ENCODE measurements at regions not wholly inside any gene's neighbourhood (a gene's known extent, or its start where the extent isn't known, plus 50 kb on each side); places are given as distances from the start of the nearest gene placed in this dataset.

GRCh38 chr5:121350181-121350930, 501.3 kb upstream of the FTMT start:
- H3K4me1 Mint-ChIP-seq, result no peaks in the 10 kb centered on the region
- no peaks in the 10 kb centered on the region for H3K79me2 ChIP-seq (ENCODE audit: low read depth)
- H2AFZ ChIP-seq (replicated peaks), result no peak overlapping the region
- no peak overlapping the region for H3K4me3 Mint-ChIP-seq
- no peaks in the 10 kb centered on the region for H3K36me3 Mint-ChIP-seq
- no peaks in the 10 kb centered on the region for H3K27me3 ChIP-seq
- no peaks in the 10 kb centered on the region for H3F3A ChIP-seq (ENCODE audit: low read depth)
- no peaks in the 10 kb centered on the region for H3K36me3 ChIP-seq
- H3K4me3 ChIP-seq, result no peak overlapping the region
- no peaks in the 10 kb centered on the region for H3K9me3 ChIP-seq (ENCODE audit: low read depth)
- H4K20me1 ChIP-seq (ENCODE audit: low read depth), result no peaks in the 10 kb centered on the region
- no peaks in the 10 kb centered on the region for H3K27me3 Mint-ChIP-seq (ENCODE audit: insufficient read depth, low read depth)
- DNase-seq (ENCODE audit: low spot score), result no peak
- H3K4me1 ChIP-seq, result no peaks in the 10 kb centered on the region
- no peak overlapping the region for H3K9ac ChIP-seq
- no peaks in the 10 kb centered on the region for H3K9me3 Mint-ChIP-seq
- no peak overlapping the region for H3K27ac Mint-ChIP-seq
- TF ChIP-seq CTCF (IDR thresholded peaks at IDR 0.05) (no peak), EZH2phosphoT487 (IDR thresholded peaks at IDR 0.05) (no peak), EZH2 (IDR thresholded peaks at IDR 0.05) (no peak)
- no peak overlapping the region for H3K27ac ChIP-seq
- no peak overlapping the region for H3K4me2 ChIP-seq

GRCh38 chr5:121366515-121366914, 485.2 kb upstream of the FTMT start:
- no peak overlapping the region for H3K4me2 ChIP-seq
- no peaks in the 10 kb centered on the region for H3K79me2 ChIP-seq (ENCODE audit: low read depth)
- no peaks in the 10 kb centered on the region for H4K20me1 ChIP-seq (ENCODE audit: low read depth)
- Mint-ChIP-seq H3K4me1 (no peaks in the 10 kb centered on the region), H3K36me3 (no peaks in the 10 kb centered on the region), H3K27me3 (ENCODE audit: insufficient read depth, low read depth) (no peaks in the 10 kb centered on the region), H3K9me3 (no peaks in the 10 kb centered on the region), H3K27ac (no peak overlapping the region), H3K4me3 (no peak overlapping the region)
- no peaks in the 10 kb centered on the region for H3K36me3 ChIP-seq
- no peak for TF ChIP-seq EZH2 (IDR thresholded peaks at IDR 0.05)
- no peak for TF ChIP-seq EZH2phosphoT487 (IDR thresholded peaks at IDR 0.05)
- TF ChIP-seq CTCF (IDR thresholded peaks at IDR 0.05), result no peak
- no peaks in the 10 kb centered on the region for H3K4me1 ChIP-seq
- H3K27ac ChIP-seq, result no peak overlapping the region
- no peak overlapping the region for H2AFZ ChIP-seq (replicated peaks)
- no peak overlapping the region for H3K4me3 ChIP-seq
- no peaks in the 10 kb centered on the region for H3K9me3 ChIP-seq (ENCODE audit: low read depth)
- DNase-seq (ENCODE audit: low spot score), result no peak
- H3K9ac ChIP-seq, result no peak overlapping the region
- no peaks in the 10 kb centered on the region for H3F3A ChIP-seq (ENCODE audit: low read depth)
- no peaks in the 10 kb centered on the region for H3K27me3 ChIP-seq

GRCh38 chr5:121373371-121373770, 478.3 kb upstream of the FTMT start:
- Mint-ChIP-seq H3K4me3 (no peak overlapping the region), H3K36me3 (no peaks in the 10 kb centered on the region)

More at GRCh38 chr5:121373371-121373770, 478.3 kb upstream of the FTMT start:
- H3K27me3 ChIP-seq, result no peaks in the 10 kb centered on the region
- H3F3A ChIP-seq (ENCODE audit: low read depth), result no peaks in the 10 kb centered on the region
- Mint-ChIP-seq H3K27me3 (ENCODE audit: insufficient read depth, low read depth) (no peaks in the 10 kb centered on the region), H3K9me3 (no peaks in the 10 kb centered on the region), H3K4me1 (no peaks in the 10 kb centered on the region), H3K27ac (no peak overlapping the region)
- DNase-seq (ENCODE audit: low spot score), result no peak
- H3K27ac ChIP-seq, result no peak overlapping the region
- TF ChIP-seq CTCF (IDR thresholded peaks at IDR 0.05) (no peak), EZH2phosphoT487 (IDR thresholded peaks at IDR 0.05) (no peak), EZH2 (IDR thresholded peaks at IDR 0.05) (no peak)
- no peaks in the 10 kb centered on the region for H3K79me2 ChIP-seq (ENCODE audit: low read depth)
- H2AFZ ChIP-seq (replicated peaks), result no peak overlapping the region
- H3K4me2 ChIP-seq, result no peak overlapping the region
- no peaks in the 10 kb centered on the region for H3K4me1 ChIP-seq
- H3K36me3 ChIP-seq, result no peaks in the 10 kb centered on the region
- H3K9ac ChIP-seq, result no peak overlapping the region
- no peaks in the 10 kb centered on the region for H3K9me3 ChIP-seq (ENCODE audit: low read depth)
- H4K20me1 ChIP-seq (ENCODE audit: low read depth), result no peaks in the 10 kb centered on the region
- no peak overlapping the region for H3K4me3 ChIP-seq

Data from neural progenitor cell (in vitro differentiated cells).